ENCODE measurements at regions not wholly inside any gene's neighbourhood (a gene's known extent, or its start where the extent isn't known, plus 50 kb on each side); places are given as distances from the start of the nearest gene placed in this dataset.

- Histone ChIP-seq H3K36me3 (no peaks in the 10 kb centered on the region), H3K4me1 (no peaks in the 10 kb centered on the region), H3K27ac (no peak overlapping the region), H3K27me3 (no peaks in the 10 kb centered on the region), H3K9me3 (no peaks in the 10 kb centered on the region), H3K4me3 (no peak overlapping the region)
- WGBS = 55% methylated on average over 2 of the region's 2 CpGs
- no peak for TF ChIP-seq POLR2AphosphoS5 (IDR thresholded peaks at IDR 0.05)
- no peak for TF ChIP-seq POLR2A (IDR thresholded peaks at IDR 0.05)
- TF ChIP-seq CTCF (IDR thresholded peaks at IDR 0.05) = no peak
- TF ChIP-seq EP300 (IDR thresholded peaks at IDR 0.05) = no peak
- DNase-seq (ENCODE audit: low spot score in 2 of 2) = no peak
Observed at GRCh38 chr10:64619102-64619501, 1097.9 kb downstream of the REEP3 start.

GRCh38 chr10:64626924-64627323 lies 1105.7 kb downstream of the REEP3 start:
- no peak overlapping the region for H3K4me3 ChIP-seq
- DNase-seq (ENCODE audit: low spot score in 2 of 2) = no peak
- no peak for TF ChIP-seq CTCF (IDR thresholded peaks at IDR 0.05)
- no peak for TF ChIP-seq POLR2AphosphoS5 (IDR thresholded peaks at IDR 0.05)
- TF ChIP-seq POLR2A (IDR thresholded peaks at IDR 0.05) = no peak
- no peak for TF ChIP-seq EP300 (IDR thresholded peaks at IDR 0.05)
- WGBS = 79% methylated on average over 1 of the region's 1 CpG
- H3K9me3 ChIP-seq = peaks cover 6% of the 10 kb centered on the region
- no peaks in the 10 kb centered on the region for H3K36me3 ChIP-seq
- H3K27me3 ChIP-seq = no peaks in the 10 kb centered on the region
- no peak overlapping the region for H3K27ac ChIP-seq
- no peaks in the 10 kb centered on the region for H3K4me1 ChIP-seq

GRCh38 chr10:64630534-64630933 lies 1109.3 kb downstream of the REEP3 start:
- peaks cover 6% of the 10 kb centered on the region for H3K9me3 ChIP-seq
- no peaks in the 10 kb centered on the region for H3K27me3 ChIP-seq
- no peak for DNase-seq (ENCODE audit: low spot score in 2 of 2)
- TF ChIP-seq POLR2A (IDR thresholded peaks at IDR 0.05) (no peak), POLR2AphosphoS5 (IDR thresholded peaks at IDR 0.05) (no peak)
- no peaks in the 10 kb centered on the region for H3K36me3 ChIP-seq
- H3K27ac ChIP-seq = no peak overlapping the region
- no peak overlapping the region for H3K4me3 ChIP-seq
- H3K4me1 ChIP-seq = no peaks in the 10 kb centered on the region
- WGBS = 41% methylated on average over 3 of the region's 3 CpGs

- Histone ChIP-seq H3K27ac (no peak overlapping the region), H3K4me3 (no peak overlapping the region), H3K4me1 (no peaks in the 10 kb centered on the region), H3K9me3 (no peaks in the 10 kb centered on the region), H3K36me3 (no peaks in the 10 kb centered on the region), H3K27me3 (no peaks in the 10 kb centered on the region)
- no peak for DNase-seq (ENCODE audit: low spot score in 2 of 2)
- TF ChIP-seq EP300 (IDR thresholded peaks at IDR 0.05) (no peak), CTCF (IDR thresholded peaks at IDR 0.05) (no peak), POLR2AphosphoS5 (IDR thresholded peaks at IDR 0.05) (no peak), POLR2A (IDR thresholded peaks at IDR 0.05) (no peak)
Observed at GRCh38 chr10:64635906-64636305, 1114.7 kb downstream of the REEP3 start.

GRCh38 chr10:64636461-64636860 lies 1115.3 kb downstream of the REEP3 start:
- Histone ChIP-seq H3K27me3 (no peaks in the 10 kb centered on the region), H3K4me1 (no peaks in the 10 kb centered on the region), H3K36me3 (no peaks in the 10 kb centered on the region), H3K4me3 (no peak overlapping the region), H3K27ac (no peak overlapping the region), H3K9me3 (no peaks in the 10 kb centered on the region)
- TF ChIP-seq POLR2A (IDR thresholded peaks at IDR 0.05) (no peak), POLR2AphosphoS5 (IDR thresholded peaks at IDR 0.05) (no peak), CTCF (IDR thresholded peaks at IDR 0.05) (no peak), EP300 (IDR thresholded peaks at IDR 0.05) (no peak)
- WGBS = 72% methylated on average over 3 of the region's 3 CpGs
- DNase-seq (ENCODE audit: low spot score in 2 of 2) = no peak

GRCh38 chr10:64637939-64638338 lies 1116.7 kb downstream of the REEP3 start:
- DNase-seq (ENCODE audit: low spot score in 2 of 2) = no peak
- no peak for TF ChIP-seq POLR2AphosphoS5 (IDR thresholded peaks at IDR 0.05)
- no peak for TF ChIP-seq EP300 (IDR thresholded peaks at IDR 0.05)
- H3K4me1 ChIP-seq = no peaks in the 10 kb centered on the region
- H3K9me3 ChIP-seq = no peaks in the 10 kb centered on the region
- H3K27ac ChIP-seq = no peak overlapping the region
- H3K27me3 ChIP-seq = no peaks in the 10 kb centered on the region
- H3K36me3 ChIP-seq = no peaks in the 10 kb centered on the region
- H3K4me3 ChIP-seq = no peak overlapping the region
- WGBS = 76% methylated on average over 1 of the region's 1 CpG
